Choroid plexus epithelial cell (primary cell): ENCODE measurements at regions not wholly inside any gene's neighbourhood (a gene's known extent, or its start where the extent isn't known, plus 50 kb on each side); places are given as distances from the start of the nearest gene placed in this dataset.

Experiments used
- DNase-seq: peaks from one replicate; pipeline ENCODE4 v3.0.0-alpha.2; 2010; ENCODE audit warnings: low read depth
- H3K4me3 ChIP-seq: 2 replicates; pipeline ENCODE4 v1.5.1; 2011; ENCODE audit warnings: low read depth, mild to moderate bottlenecking, control low read depth, low read length, moderate library complexity
- TF ChIP-seq, protein P1 (sequence below): conservative IDR thresholded peaks from 2 replicates; pipeline ENCODE4 v1.5.1; 2011; ENCODE audit warnings: low read depth, mild to moderate bottlenecking, control low read depth, inconsistent platforms, low read length, moderate library complexity

- TF ChIP-seq, protein P1, sequence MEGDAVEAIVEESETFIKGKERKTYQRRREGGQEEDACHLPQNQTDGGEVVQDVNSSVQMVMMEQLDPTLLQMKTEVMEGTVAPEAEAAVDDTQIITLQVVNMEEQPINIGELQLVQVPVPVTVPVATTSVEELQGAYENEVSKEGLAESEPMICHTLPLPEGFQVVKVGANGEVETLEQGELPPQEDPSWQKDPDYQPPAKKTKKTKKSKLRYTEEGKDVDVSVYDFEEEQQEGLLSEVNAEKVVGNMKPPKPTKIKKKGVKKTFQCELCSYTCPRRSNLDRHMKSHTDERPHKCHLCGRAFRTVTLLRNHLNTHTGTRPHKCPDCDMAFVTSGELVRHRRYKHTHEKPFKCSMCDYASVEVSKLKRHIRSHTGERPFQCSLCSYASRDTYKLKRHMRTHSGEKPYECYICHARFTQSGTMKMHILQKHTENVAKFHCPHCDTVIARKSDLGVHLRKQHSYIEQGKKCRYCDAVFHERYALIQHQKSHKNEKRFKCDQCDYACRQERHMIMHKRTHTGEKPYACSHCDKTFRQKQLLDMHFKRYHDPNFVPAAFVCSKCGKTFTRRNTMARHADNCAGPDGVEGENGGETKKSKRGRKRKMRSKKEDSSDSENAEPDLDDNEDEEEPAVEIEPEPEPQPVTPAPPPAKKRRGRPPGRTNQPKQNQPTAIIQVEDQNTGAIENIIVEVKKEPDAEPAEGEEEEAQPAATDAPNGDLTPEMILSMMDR, result no peak
- no peak overlapping the region for H3K4me3 ChIP-seq
- DNase-seq, result no peak
Observed at GRCh38 chr18:76771192-76771799, 51.1 kb upstream of the ZNF236 start.

- H3K4me3 ChIP-seq, result no peak overlapping the region
- TF ChIP-seq, protein P1, result no peak
- DNase-seq, result no peak
Observed at GRCh38 chr18:76767954-76768353, 54.4 kb upstream of the ZNF236 start.

GRCh38 chr18:76766429-76766828, 55.9 kb upstream of the ZNF236 start:
- DNase-seq, result no peak
- TF ChIP-seq, protein P1, result no peak
- H3K4me3 ChIP-seq, result no peak overlapping the region

- DNase-seq, result no peak
- H3K4me3 ChIP-seq, result no peak overlapping the region
- TF ChIP-seq, protein P1, result no peak
Observed at GRCh38 chr18:76765649-76766048, 56.7 kb upstream of the ZNF236 start.

GRCh38 chr18:76764291-76764901, 58.0 kb upstream of the ZNF236 start:
- TF ChIP-seq, protein P1, result no peak
- H3K4me3 ChIP-seq, result no peak overlapping the region
- DNase-seq, result no peak

GRCh38 chr18:76759056-76759455, 63.3 kb upstream of the ZNF236 start:
- DNase-seq, result no peak
- H3K4me3 ChIP-seq, result no peak overlapping the region
- TF ChIP-seq, protein P1, result no peak

GRCh38 chr18:76757925-76758324, 64.4 kb upstream of the ZNF236 start:
- DNase-seq, result no peak
- no peak overlapping the region for H3K4me3 ChIP-seq
- TF ChIP-seq, protein P1, result no peak
